ENCODE measurements at regions not wholly inside any gene's neighbourhood (a gene's known extent, or its start where the extent isn't known, plus 50 kb on each side); places are given as distances from the start of the nearest gene placed in this dataset.

GRCh38 chr4:175373031-175373430 lies 439.0 kb downstream of the GPM6A start:
- Histone ChIP-seq H3K27ac (ENCODE audit: low read depth in 1 of 2, low read length in 1 of 2) (no peak overlapping the region), H3K36me3 (ENCODE audit: control insufficient read depth in 4 of 4, insufficient read depth in 4 of 4, low read length in 4 of 4) (no peaks in the 10 kb centered on the region), H3K27me3 (ENCODE audit: control insufficient read depth in 3 of 3, insufficient read depth in 3 of 3, low read length in 2 of 3) (no peaks in the 10 kb centered on the region), H3K4me3 (no peak overlapping the region), H3K4me1 (ENCODE audit: control insufficient read depth in 5 of 5, insufficient read depth in 5 of 5, low read length in 5 of 5) (no peaks in the 10 kb centered on the region), H3K9ac (ENCODE audit: insufficient read depth in 1 of 2, low read length in 2 of 2) (no peak overlapping the region), H3K9me3 (ENCODE audit: control insufficient read depth in 4 of 4, insufficient read depth in 3 of 4, low read length in 3 of 4) (no peaks in the 10 kb centered on the region)
- ATAC-seq (ENCODE audit: insufficient read depth, low FRiP score) (no peak), DNase-seq (no peak)
- TF ChIP-seq CTCF (IDR thresholded peaks at IDR 0.05; ENCODE audit: control extremely low read depth, extremely low read depth): no peak

- no peaks in the 10 kb centered on the region for H3K9me3 ChIP-seq (ENCODE audit: control insufficient read depth in 4 of 4, insufficient read depth in 3 of 4, low read length in 3 of 4)
- H3K27ac ChIP-seq (ENCODE audit: low read depth in 1 of 2, low read length in 1 of 2): no peak overlapping the region
- WGBS, 2 donors: 77 to 80% methylated on average over 3 of the region's 3 CpGs
- no peak for ATAC-seq (ENCODE audit: insufficient read depth, low FRiP score)
- no peak for TF ChIP-seq CTCF (IDR thresholded peaks at IDR 0.05; ENCODE audit: control extremely low read depth, extremely low read depth)
- no peaks in the 10 kb centered on the region for H3K36me3 ChIP-seq (ENCODE audit: control insufficient read depth in 4 of 4, insufficient read depth in 4 of 4, low read length in 4 of 4)
- no peaks in the 10 kb centered on the region for H3K27me3 ChIP-seq (ENCODE audit: control insufficient read depth in 3 of 3, insufficient read depth in 3 of 3, low read length in 2 of 3)
- H3K4me1 ChIP-seq (ENCODE audit: control insufficient read depth in 5 of 5, insufficient read depth in 5 of 5, low read length in 5 of 5): no peaks in the 10 kb centered on the region
- no peak overlapping the region for H3K4me3 ChIP-seq
- no peak for DNase-seq
- H3K9ac ChIP-seq (ENCODE audit: insufficient read depth in 1 of 2, low read length in 2 of 2): no peak overlapping the region
These were observed 437.6 kb downstream of the GPM6A start for GRCh38 chr4:175374459-175374858.

GRCh38 chr4:175376287-175376977 lies 435.6 kb downstream of the GPM6A start:
- Histone ChIP-seq H3K9ac (ENCODE audit: insufficient read depth in 1 of 2, low read length in 2 of 2) (no peak overlapping the region), H3K4me1 (ENCODE audit: control insufficient read depth in 5 of 5, insufficient read depth in 5 of 5, low read length in 5 of 5) (no peaks in the 10 kb centered on the region), H3K27me3 (ENCODE audit: control insufficient read depth in 3 of 3, insufficient read depth in 3 of 3, low read length in 2 of 3) (no peaks in the 10 kb centered on the region), H3K4me3 (no peak overlapping the region), H3K27ac (ENCODE audit: low read depth in 1 of 2, low read length in 1 of 2) (no peak overlapping the region), H3K9me3 (ENCODE audit: control insufficient read depth in 4 of 4, insufficient read depth in 3 of 4, low read length in 3 of 4) (no peaks in the 10 kb centered on the region), H3K36me3 (ENCODE audit: control insufficient read depth in 4 of 4, insufficient read depth in 4 of 4, low read length in 4 of 4) (no peaks in the 10 kb centered on the region)
- DNase-seq: no peak
- no peak for TF ChIP-seq CTCF (IDR thresholded peaks at IDR 0.05; ENCODE audit: control extremely low read depth, extremely low read depth)
- no peak for ATAC-seq (ENCODE audit: insufficient read depth, low FRiP score)
- WGBS, 2 donors: 86 to 89% methylated on average over 8 of the region's 8 CpGs

GRCh38 chr4:175377203-175377602 lies 434.9 kb downstream of the GPM6A start:
- Histone ChIP-seq H3K36me3 (ENCODE audit: control insufficient read depth in 4 of 4, insufficient read depth in 4 of 4, low read length in 4 of 4) (no peaks in the 10 kb centered on the region), H3K4me1 (ENCODE audit: control insufficient read depth in 5 of 5, insufficient read depth in 5 of 5, low read length in 5 of 5) (no peaks in the 10 kb centered on the region), H3K4me3 (no peak overlapping the region), H3K27me3 (ENCODE audit: control insufficient read depth in 3 of 3, insufficient read depth in 3 of 3, low read length in 2 of 3) (no peaks in the 10 kb centered on the region), H3K9ac (ENCODE audit: insufficient read depth in 1 of 2, low read length in 2 of 2) (no peak overlapping the region), H3K27ac (ENCODE audit: low read depth in 1 of 2, low read length in 1 of 2) (no peak overlapping the region), H3K9me3 (ENCODE audit: control insufficient read depth in 4 of 4, insufficient read depth in 3 of 4, low read length in 3 of 4) (no peaks in the 10 kb centered on the region)
- WGBS, 2 donors: 79 to 87% methylated on average over 2 of the region's 2 CpGs
- TF ChIP-seq CTCF (IDR thresholded peaks at IDR 0.05; ENCODE audit: control extremely low read depth, extremely low read depth): no peak
- DNase-seq: no peak
- ATAC-seq (ENCODE audit: insufficient read depth, low FRiP score): no peak
